A673 (cell line): ENCODE measurements at regions not wholly inside any gene's neighbourhood (a gene's known extent, or its start where the extent isn't known, plus 50 kb on each side); places are given as distances from the start of the nearest gene placed in this dataset.

Experiments
- BruUV-seq: library from RNA; stranded (reverse); fragments of 400-500 nt; replicated peaks from 2 replicates; lab custom pipeline; 2021; lab: Mats Ljungman, UMichigan
- CTCF ChIA-PET: fragments of 300-600 bp; sonication (Branson Sonifier 250); formaldehyde crosslinking; loops from one replicate; lab custom pipeline; 2022; ENCODE audit warnings: antibody characterized with exemption; lab: Charles Lee
- POLR2A ChIA-PET: fragments of 300-600 bp; sonication (Branson Sonifier 250); formaldehyde crosslinking; loops from one replicate; lab custom pipeline; 2022; ENCODE audit warnings: antibody characterized with exemption; ENCODE audit not compliant: low non-redundant PET; lab: Charles Lee
- DNase-seq: peaks from one replicate; pipeline ENCODE4 v3.0.0-alpha.2; 2015; ENCODE audit warnings: low spot score
- H3K27ac ChIP-seq: fragments of 200-600 bp; sonication (generic); 2 replicates; pipeline ENCODE4 v1.5.1; 2016; ENCODE audit warnings: mixed run types, low read depth, mild to moderate bottlenecking, mixed read lengths, antibody characterized with exemption, low read length; ENCODE audit not compliant: poor library complexity, severe bottlenecking
- H3K27me3 ChIP-seq: fragments of 200-600 bp; sonication (generic); replicated peaks from 2 replicates; pipeline ENCODE4 v1.6.1; 2017; ENCODE audit warnings: mixed run types, low read depth, mild to moderate bottlenecking, mixed read lengths, antibody characterized with exemption, low read length; ENCODE audit not compliant: insufficient read depth, poor library complexity
- H3K36me3 ChIP-seq: fragments of 200-600 bp; sonication (generic); 2 replicates; pipeline ENCODE4 v1.6.1; 2016; ENCODE audit warnings: mixed run types, mild to moderate bottlenecking, mixed read lengths, antibody characterized with exemption, low read length; ENCODE audit not compliant: insufficient read depth, poor library complexity, severe bottlenecking
- H3K4me1 ChIP-seq: fragments of 200-600 bp; sonication (generic); 2 replicates; pipeline ENCODE4 v1.6.1; 2017; ENCODE audit warnings: mixed run types, mild to moderate bottlenecking, mixed read lengths, antibody characterized with exemption, low read length; ENCODE audit not compliant: insufficient read depth, poor library complexity, severe bottlenecking
- H3K4me3 ChIP-seq: fragments of 200-600 bp; sonication (generic); 2 replicates; pipeline ENCODE4 v1.5.1; 2016; ENCODE audit warnings: low read depth, mixed run types, mild to moderate bottlenecking, mixed read lengths, low read length; ENCODE audit not compliant: poor library complexity, severe bottlenecking
- H3K9me3 ChIP-seq: fragments of 200-600 bp; sonication (generic); 2 replicates; pipeline ENCODE4 v1.6.1; 2016; ENCODE audit warnings: mixed run types, low read depth, mild to moderate bottlenecking, mixed read lengths, antibody characterized with exemption, low read length; ENCODE audit not compliant: poor library complexity, severe bottlenecking
- CTCF ChIP-seq: fragments of 300-800, 200-600 bp; sonication (generic); conservative IDR thresholded peaks from 2 replicates; pipeline ENCODE4 v1.5.1; 2017; ENCODE audit warnings: low read depth, mild to moderate bottlenecking, antibody characterized with exemption, low read length, moderate library complexity, mixed read lengths
- EZH2 ChIP-seq: fragments of 200-600 bp; sonication (generic); IDR thresholded peaks from 2 replicates; pipeline ENCODE4 v1.6.1; 2017; ENCODE audit warnings: borderline replicate concordance, low read depth, mild to moderate bottlenecking, mixed read lengths, antibody characterized with exemption, low read length; ENCODE audit not compliant: poor library complexity, severe bottlenecking
- intact Hi-C: fragments of 100-400 bp; cut with micrococcal nuclease; formaldehyde crosslinking; loops from one replicate; pipeline ENCODE4 v1.10.0; 2022; ENCODE audit not compliant: unreplicated experiment

GRCh38 chr13:104657196-104657595 lies 1591.0 kb upstream of the SLC10A2 start:
- Histone ChIP-seq H3K4me1 (no peaks in the 10 kb centered on the region), H3K36me3 (no peaks in the 10 kb centered on the region), H3K27ac (no peak overlapping the region), H3K4me3 (no peak overlapping the region), H3K9me3 (no peaks in the 10 kb centered on the region), H3K27me3 (no peaks in the 10 kb centered on the region)
- DNase-seq, result no peak
- POLR2A ChIA-PET, result no interaction called here
- intact Hi-C loops, result no loop called here
- TF ChIP-seq CTCF (no peak), EZH2 (no peak)
- no TSS peak for BruUV-seq
- CTCF ChIA-PET, result no interaction called here

- TF ChIP-seq EZH2 (no peak), CTCF (no peak)
- no peak overlapping the region for H3K4me3 ChIP-seq
- H3K27ac ChIP-seq, result no peak overlapping the region
- no peaks in the 10 kb centered on the region for H3K9me3 ChIP-seq
- no peaks in the 10 kb centered on the region for H3K4me1 ChIP-seq
- no peaks in the 10 kb centered on the region for H3K36me3 ChIP-seq
- intact Hi-C loops, result no loop called here
- no peaks in the 10 kb centered on the region for H3K27me3 ChIP-seq
- ChIA-PET CTCF (no interaction called here), POLR2A (no interaction called here)
- BruUV-seq, result no TSS peak
- DNase-seq, result no peak
These were observed 1584.2 kb upstream of the SLC10A2 start for GRCh38 chr13:104650431-104650830.

- Histone ChIP-seq H3K9me3 (no peaks in the 10 kb centered on the region), H3K4me3 (no peak overlapping the region), H3K4me1 (no peaks in the 10 kb centered on the region), H3K27me3 (peaks cover 5% of the 10 kb centered on the region), H3K27ac (no peak overlapping the region), H3K36me3 (no peaks in the 10 kb centered on the region)
- CTCF ChIA-PET, result no interaction called here
- POLR2A ChIA-PET, result no interaction called here
- intact Hi-C loops, result no loop called here
- TF ChIP-seq CTCF, result no peak
- no peak for TF ChIP-seq EZH2
- no TSS peak for BruUV-seq
- no peak for DNase-seq
These were observed 1582.1 kb upstream of the SLC10A2 start for GRCh38 chr13:104648291-104648690.
